K562 (cell line): ENCODE measurements at regions not wholly inside any gene's neighbourhood (a gene's known extent, or its start where the extent isn't known, plus 50 kb on each side); places are given as distances from the start of the nearest gene placed in this dataset.

ENCODE experiments used
- BACH1 ChIP-seq: fragments of 200-800 bp; sonication (Bioruptor generic); IDR thresholded peaks from 2 replicates; pipeline ENCODE4 v1.6.1; 2016; ENCODE audit warnings: missing genetic modification characterization, missing compliant biosample characterization
- HNRNPLL ChIP-seq: fragments of 200-400 bp; formaldehyde crosslinking; IDR thresholded peaks from 2 replicates; pipeline ENCODE4 v1.6.1; 2017; ENCODE audit warnings: low read length, low read depth, mild to moderate bottlenecking; ENCODE audit not compliant: poor library complexity, severe bottlenecking
- MAFK ChIP-seq: IDR thresholded peaks from 2 replicates; pipeline ENCODE4 v1.6.1; 2011; ENCODE audit warnings: low read length, improper control_type of control experiment
- MYC ChIP-seq, 2 experiments: fragments of 250-450 bp in 1 of 2; sonication (Bioruptor Pico) in 1 of 2; IDR thresholded peaks; 2 replicates each; pipeline versions ENCODE4 v1.5.1 to v1.6.1; 2012 to 2021; ENCODE audit warnings: low read depth in 2 of 2, borderline replicate concordance in 1 of 2, improper control_type of control experiment in 1 of 2, low read length in 1 of 2, mild to moderate bottlenecking in 1 of 2, moderate library complexity in 1 of 2
- NRF1 ChIP-seq, 2 experiments: fragments of 450-650 bp; IDR thresholded peaks in 1 of 2; conservative IDR thresholded peaks in 1 of 2; 2 replicates each; pipeline ENCODE4 v1.6.1; 2014; ENCODE audit warnings: mild to moderate bottlenecking in 2 of 2
- RBFOX2 ChIP-seq: fragments of 200-400 bp; formaldehyde crosslinking; IDR thresholded peaks from 2 replicates; pipeline ENCODE4 v1.6.1; 2017; ENCODE audit warnings: low read depth, mild to moderate bottlenecking, low read length, moderate library complexity
- THRA ChIP-seq: fragments of 450-650 bp; IDR thresholded peaks from 2 replicates; pipeline ENCODE4 v1.6.1; 2017; ENCODE audit warnings: mild to moderate bottlenecking, moderate library complexity
- ZNF197 ChIP-seq: fragments of 200-800 bp; sonication (Bioruptor generic); IDR thresholded peaks from 2 replicates; pipeline ENCODE4 v1.6.1; 2016; ENCODE audit warnings: low read depth, missing genetic modification characterization, missing compliant biosample characterization
- ZNF318 ChIP-seq, 2 experiments: fragments of 450-650 bp; IDR thresholded peaks; 2 replicates each; pipeline ENCODE4 v1.6.1; 2016; ENCODE audit warnings: mild to moderate bottlenecking in 2 of 2, borderline replicate concordance in 1 of 2, low read depth in 1 of 2, moderate library complexity in 1 of 2
- TF ChIP-seq, protein P1 (sequence below), 2 experiments: fragments of 200-800 bp in 1 of 2; sonication (Bioruptor generic) in 1 of 2; sonication (generic) in 1 of 2; formaldehyde crosslinking in 1 of 2; IDR thresholded peaks in 1 of 2; conservative IDR thresholded peaks in 1 of 2; 2 replicates each; pipeline versions ENCODE4 v1.5.0 to v1.6.1; 2016 to 2020; ENCODE audit warnings: missing compliant biosample characterization in 1 of 2, missing genetic modification characterization in 1 of 2, missing genetic modification reagents in 1 of 2
- TF ChIP-seq, protein P2 (sequence below): fragments of 450-650 bp; formaldehyde crosslinking; IDR thresholded peaks from 2 replicates; pipeline ENCODE4 v1.4.0; 2022; ENCODE audit warnings: missing genetic modification characterization

- TF ChIP-seq THRA: no peak
- TF ChIP-seq MYC (IDR thresholded peaks at IDR 0.05; ENCODE audit: low read depth, low read length): peak; percentile 19; the same call in 1 of the 2 replicates
- no peak for TF ChIP-seq MYC (CRISPR knock-in tag; IDR thresholded peaks at IDR 0.05; ENCODE audit: borderline replicate concordance, low read depth)
- 0 out of 2 replicates have a peak, but pooled peaks have one; percentile 19 for TF ChIP-seq RBFOX2
- TF ChIP-seq, protein P1, sequence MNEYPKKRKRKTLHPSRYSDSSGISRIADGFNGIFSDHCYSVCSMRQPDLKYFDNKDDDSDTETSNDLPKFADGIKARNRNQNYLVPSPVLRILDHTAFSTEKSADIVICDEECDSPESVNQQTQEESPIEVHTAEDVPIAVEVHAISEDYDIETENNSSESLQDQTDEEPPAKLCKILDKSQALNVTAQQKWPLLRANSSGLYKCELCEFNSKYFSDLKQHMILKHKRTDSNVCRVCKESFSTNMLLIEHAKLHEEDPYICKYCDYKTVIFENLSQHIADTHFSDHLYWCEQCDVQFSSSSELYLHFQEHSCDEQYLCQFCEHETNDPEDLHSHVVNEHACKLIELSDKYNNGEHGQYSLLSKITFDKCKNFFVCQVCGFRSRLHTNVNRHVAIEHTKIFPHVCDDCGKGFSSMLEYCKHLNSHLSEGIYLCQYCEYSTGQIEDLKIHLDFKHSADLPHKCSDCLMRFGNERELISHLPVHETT (CRISPR knock-in tag; conservative IDR thresholded peaks at IDR 0.05 in 1 of 2, IDR thresholded peaks at IDR 0.05 in 1 of 2): peak in 1 of 2 experiments; percentile 9; a peak in 1 of 4 replicates
- no peak for TF ChIP-seq HNRNPLL
- TF ChIP-seq ZNF197: no peak
- TF ChIP-seq MAFK: peak; percentile 87
- peak; percentile 42 to 60 for TF ChIP-seq NRF1 (conservative IDR thresholded peaks at IDR 0.05 in 1 of 2, IDR thresholded peaks at IDR 0.05 in 1 of 2)
- peak; percentile 82 for TF ChIP-seq BACH1 (tag)
- TF ChIP-seq, protein P2, sequence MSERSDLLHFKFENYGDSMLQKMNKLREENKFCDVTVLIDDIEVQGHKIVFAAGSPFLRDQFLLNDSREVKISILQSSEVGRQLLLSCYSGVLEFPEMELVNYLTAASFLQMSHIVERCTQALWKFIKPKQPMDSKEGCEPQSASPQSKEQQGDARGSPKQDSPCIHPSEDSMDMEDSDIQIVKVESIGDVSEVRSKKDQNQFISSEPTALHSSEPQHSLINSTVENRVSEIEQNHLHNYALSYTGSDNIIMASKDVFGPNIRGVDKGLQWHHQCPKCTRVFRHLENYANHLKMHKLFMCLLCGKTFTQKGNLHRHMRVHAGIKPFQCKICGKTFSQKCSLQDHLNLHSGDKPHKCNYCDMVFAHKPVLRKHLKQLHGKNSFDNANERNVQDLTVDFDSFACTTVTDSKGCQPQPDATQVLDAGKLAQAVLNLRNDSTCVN: 0 out of 2 replicates have a peak, but pooled peaks have one; percentile 23
- peak in 1 of 2 experiments; percentile 71; a peak in 2 of 4 replicates for TF ChIP-seq ZNF318 (IDR thresholded peaks at IDR 0.05; ENCODE audit: borderline replicate concordance in 1 of 2, low read depth in 1 of 2)
Measured at GRCh38 chr13:50208826-50209335, 193.6 kb downstream of the KCNRG start (continued).
